Heart left ventricle (tissue), 16 donors: ENCODE measurements at regions not wholly inside any gene's neighbourhood (a gene's known extent, or its start where the extent isn't known, plus 50 kb on each side); places are given as distances from the start of the nearest gene placed in this dataset.
"Not testable (repeated sequence)": the region's sequence is repeated elsewhere in the genome, so short reads cannot be mapped to it uniquely, and the experiment has no call there.

Experiments
- ATAC-seq, 4 donors: fragments of 200-7000 bp; cut with Tn5 transposase; one replicate each; pipeline ENCODE4 v1.9.1; 2020 to 2022; ENCODE audit warnings: moderate library complexity in 4 of 4, mild to moderate bottlenecking in 3 of 4, moderate number of reproducible peaks in 1 of 4
- DNase-seq, 5 donors: peaks; one replicate each; pipeline ENCODE4 v3.0.0-alpha.2; 2020
- H3K27ac ChIP-seq, 12 donors: fragments of 200-600 bp; sonication (generic) in 4 of 12; one replicate each; pipeline versions ENCODE4 v1.5.0 to v1.8.0; 2016 to 2022; ENCODE audit warnings: mild to moderate bottlenecking in 2 of 12
- H3K27me3 ChIP-seq, 9 donors: fragments of 200-600 bp; sonication (generic) in 2 of 9; one replicate each; pipeline versions ENCODE4 v1.5.1 to v1.8.0; 2016 to 2022; ENCODE audit warnings: mild to moderate bottlenecking in 3 of 9
- H3K36me3 ChIP-seq, 9 donors: fragments of 200-600 bp; sonication (generic) in 2 of 9; one replicate each; pipeline versions ENCODE4 v1.5.0 to v1.8.0; 2018 to 2022; ENCODE audit warnings: mild to moderate bottlenecking in 2 of 9
- H3K4me1 ChIP-seq, 12 donors: fragments of 200-600 bp; sonication (generic) in 4 of 12; one replicate each; pipeline versions ENCODE4 v1.5.0 to v1.8.0; 2016 to 2022; ENCODE audit warnings: mild to moderate bottlenecking in 3 of 12
- H3K4me3 ChIP-seq, 12 donors: fragments of 200-600 bp; sonication (generic) in 4 of 12; one replicate each; pipeline versions ENCODE4 v1.5.0 to v1.8.0; 2017 to 2022; ENCODE audit warnings: mild to moderate bottlenecking in 9 of 12, moderate library complexity in 4 of 12
- H3K9me3 ChIP-seq, 12 donors: fragments of 200-600 bp; sonication (generic) in 4 of 12; one replicate each; pipeline versions ENCODE4 v1.5.0 to v1.8.0; 2016 to 2022; ENCODE audit warnings: mild to moderate bottlenecking in 1 of 12
- CTCF ChIP-seq, 12 donors: fragments of 200-600 bp; sonication (generic) in 4 of 12; IDR thresholded peaks; one replicate each; pipeline versions ENCODE4 v1.5.0 to v1.8.0; 2018 to 2022; ENCODE audit warnings: antibody characterized with exemption in 12 of 12, mild to moderate bottlenecking in 5 of 12
- POLR2A ChIP-seq, 2 donors: fragments of 450-650 bp; IDR thresholded peaks; one replicate each; pipeline ENCODE4 v1.6.1; 2017; ENCODE audit warnings: antibody characterized with exemption in 2 of 2, mild to moderate bottlenecking in 2 of 2, moderate library complexity in 2 of 2
- WGBS, 4 donors: extraction: QIAGEN DNeasy Blood & Tissue Kit in 2 of 4; methylation state at CpG; one replicate each; pipeline versions ENCODE4 v1.1.5 to v1.1.7; 2013 to 2018; 5-methylcytosine and 5-hydroxymethylcytosine counted together
- intact Hi-C, 10 donors: fragments of 100-400 bp; cut with DNase I; formaldehyde crosslinking; loops; one replicate each; pipeline versions ENCODE4 v1.11.1 to v1.14.2; 2022
- donor health status: ischemic (EF 13 %, LVEDD 7.1; RV severe dilation, severe dysfunction).
- donor health status: healthy with polysubstance abuse.
- donor health status: DM: no; HTN: yes; CAD: no.
- donor health status: DM: no; HTN: no; CAD: no.
- donor health status: ischemic (EF 25% LVEDD 6.9; RV normal size, moderate dysfunction).
- donor health status: ischemic (EF 25% LVEDD 5.7; RV mildly dilated, moderate dysfunction).
- donor health status: healthy.
- donor health status: DM: yes; HTN: yes; CAD: no.
- donor health status: ischemic (EF 35%, LVEDD 5.7; RV mildly dilated, moderate dysfunction).
- donor health status: nonischemic (EF 11% LVEDD 7.7; RV severe dilation, severe dysfunction).
- donor health status: DM: yes; HTN: yes; CAD: no.
- donor health status: PGD.
- donor health status: ischemic (EF 29% LVEDD 5.4; RV normal size, mild dysfunction).
- donor health status: nonischemic (EF 23%, LVEDD 6.1; RV moderate dilation, normal function).

- ATAC-seq, DNase-seq, H3K4me1 ChIP-seq, H3K27me3 ChIP-seq, H3K9me3 ChIP-seq, H3K27ac ChIP-seq, H3K36me3 ChIP-seq, intact Hi-C loops, H3K4me3 ChIP-seq: not testable (repeated sequence)
- 87 to 92% (median 89%) methylated on average over 19 of the region's 19 CpGs for WGBS, 4 donors
Measured at GRCh38 chr20:30905231-30905630, 352.2 kb upstream of the DEFB115 start.

GRCh38 chr20:30910937-30911725, 346.3 kb upstream of the DEFB115 start:
- no peak for DNase-seq
- H3K4me3 ChIP-seq = no peak overlapping the region
- TF ChIP-seq POLR2A (IDR thresholded peaks at IDR 0.05) (no peak), CTCF (IDR thresholded peaks at IDR 0.05) (no peak)
- H3K27me3 ChIP-seq = peaks cover 0 to 12% (median 0%) of the 10 kb centered on the region in 9 donors
- H3K27ac ChIP-seq = no peak overlapping the region
- ATAC-seq = no peak
- intact Hi-C loops = no loop called here
- peaks cover 0 to 5% (median 0%) of the 10 kb centered on the region in 12 donors for H3K9me3 ChIP-seq
- H3K36me3 ChIP-seq = no peaks in the 10 kb centered on the region
- no peaks in the 10 kb centered on the region for H3K4me1 ChIP-seq
- 65 to 81% (median 77%) methylated on average over 18 of the region's 18 CpGs for WGBS, 4 donors

GRCh38 chr20:30911832-30912660, 345.4 kb upstream of the DEFB115 start:
- H3K36me3 ChIP-seq, H3K4me1 ChIP-seq, H3K9me3 ChIP-seq, intact Hi-C loops, H3K27ac ChIP-seq, ATAC-seq: not testable (repeated sequence)
- Histone ChIP-seq H3K4me3 (peak overlapping the region in 9 of 12 donors; percentile 2 to 44 (median 28)), H3K27me3 (peaks cover 0 to 12% (median 0%) of the 10 kb centered on the region in 9 donors)
- peak in 1 of 5 donors; percentile 28 for DNase-seq
- TF ChIP-seq CTCF (IDR thresholded peaks at IDR 0.05) = peak in 4 of 12 donors; percentile 4 to 29 (median 18)
- WGBS, 4 donors = 12 to 57% (median 34%) methylated on average over 39 to 41 of the region's 41 CpGs

GRCh38 chr20:30912661-30913026, 344.8 kb upstream of the DEFB115 start:
- ATAC-seq, DNase-seq, intact Hi-C loops, H3K9me3 ChIP-seq, H3K27ac ChIP-seq, H3K36me3 ChIP-seq, H3K4me1 ChIP-seq: not testable (repeated sequence)
- 10 to 50% (median 17%) methylated on average over 12 of the region's 12 CpGs for WGBS, 4 donors
- Histone ChIP-seq H3K27me3 (peaks cover 0 to 12% (median 0%) of the 10 kb centered on the region in 9 donors), H3K4me3 (peak overlapping the region in 9 of 12 donors; percentile 2 to 44 (median 28))

- intact Hi-C loops, ATAC-seq, H3K36me3 ChIP-seq, H3K27ac ChIP-seq, DNase-seq, H3K9me3 ChIP-seq, H3K4me1 ChIP-seq, H3K4me3 ChIP-seq: not testable (repeated sequence)
- 83 to 87% (median 85%) methylated on average over 5 of the region's 5 CpGs for WGBS, 4 donors
- peaks cover 0 to 18% (median 0%) of the 10 kb centered on the region in 9 donors for H3K27me3 ChIP-seq
Measured at GRCh38 chr20:30916404-30916803, 341.1 kb upstream of the DEFB115 start.
